Activated CD4-positive, alpha-beta T cell treated with anti-CD3 and anti-CD28 coated beads for 36 hours (primary cell): ENCODE measurements at regions not wholly inside any gene's neighbourhood (a gene's known extent, or its start where the extent isn't known, plus 50 kb on each side); places are given as distances from the start of the nearest gene placed in this dataset.

Experiments
- ATAC-seq: fragments of 200-7000 bp; cut with Tn5 transposase; one replicate; pipeline ENCODE4 v1.10.0; 2021; ENCODE audit warnings: mild to moderate bottlenecking, moderate library complexity
- CTCF ChIA-PET: fragments of 350-600 bp; sonication (Branson Sonifier 250); formaldehyde crosslinking; loops from one replicate; lab custom pipeline; 2021; ENCODE audit warnings: antibody characterized with exemption; lab: Charles Lee
- POLR2A ChIA-PET: fragments of 350-600 bp; sonication (Branson Sonifier 250); formaldehyde crosslinking; loops from one replicate; lab custom pipeline; 2021; ENCODE audit warnings: antibody characterized with exemption, inconsistent platforms; lab: Charles Lee
- DNase-seq: peaks from one replicate; pipeline ENCODE4 v3.0.0-alpha.2; 2020
- H3K27ac Mint-ChIP-seq: one replicate; pipeline ENCODE4 v1.8.0; 2021; ENCODE audit warnings: mixed read lengths
- H3K27me3 Mint-ChIP-seq: one replicate; pipeline ENCODE4 v1.8.0; 2021; ENCODE audit warnings: mixed read lengths
- H3K36me3 Mint-ChIP-seq: one replicate; pipeline ENCODE4 v1.8.0; 2021; ENCODE audit warnings: low read depth, mixed read lengths
- H3K4me1 Mint-ChIP-seq: one replicate; pipeline ENCODE4 v1.8.0; 2021; ENCODE audit warnings: mixed read lengths
- H3K4me3 Mint-ChIP-seq: one replicate; pipeline ENCODE4 v1.8.0; 2021; ENCODE audit warnings: mild to moderate bottlenecking, moderate library complexity, mixed read lengths
- H3K9me3 Mint-ChIP-seq: one replicate; pipeline ENCODE4 v1.8.0; 2021; ENCODE audit warnings: low read depth, mixed read lengths
- intact Hi-C, 2 experiments: fragments of 100-400 bp; cut with DNase I in 1 of 2; cut with micrococcal nuclease in 1 of 2; formaldehyde crosslinking; loops; one replicate each; pipeline versions ENCODE4 v1.14.2 to v1.15.1; 2022 to 2024; cut with DNase I, micrococcal nuclease

- Mint-ChIP-seq H3K4me1 (no peaks in the 10 kb centered on the region), H3K27ac (no peak overlapping the region), H3K27me3 (peaks cover 14% of the 10 kb centered on the region), H3K9me3 (no peaks in the 10 kb centered on the region), H3K4me3 (no peak overlapping the region), H3K36me3 (no peaks in the 10 kb centered on the region)
- intact Hi-C loops: no loop called here
- no peak for ATAC-seq
- ChIA-PET POLR2A (no interaction called here), CTCF (interaction anchor here (0.9 kb wide), 1 partner anchor 21 kb away, joined by 3 read pairs; no protein-coding TSS in a partner anchor)
- DNase-seq: no peak
These were observed 103.4 kb upstream of the USP47 start for GRCh38 chr11:11738370-11738769.

GRCh38 chr11:11735586-11735985 is 106.2 kb upstream of the USP47 start:
- ChIA-PET CTCF (no interaction called here), POLR2A (no interaction called here)
- Mint-ChIP-seq H3K4me3 (no peak overlapping the region), H3K36me3 (no peaks in the 10 kb centered on the region), H3K9me3 (no peaks in the 10 kb centered on the region), H3K4me1 (no peaks in the 10 kb centered on the region), H3K27me3 (peaks cover 10% of the 10 kb centered on the region), H3K27ac (no peak overlapping the region)
- intact Hi-C loops: no loop called here
- no peak for DNase-seq
- ATAC-seq: no peak

GRCh38 chr11:11733246-11733747 is 108.5 kb upstream of the USP47 start:
- POLR2A ChIA-PET: no interaction called here
- intact Hi-C loops: no loop called here
- no peak overlapping the region for H3K27ac Mint-ChIP-seq
- H3K4me1 Mint-ChIP-seq: no peaks in the 10 kb centered on the region
- ATAC-seq: no peak
- CTCF ChIA-PET: interaction anchor here (1.5 kb wide), 1 partner anchor 65 kb away, joined by 3 read pairs; no protein-coding TSS in a partner anchor
- no peaks in the 10 kb centered on the region for H3K9me3 Mint-ChIP-seq
- no peaks in the 10 kb centered on the region for H3K36me3 Mint-ChIP-seq
- DNase-seq: no peak
- no peak overlapping the region for H3K4me3 Mint-ChIP-seq
- H3K27me3 Mint-ChIP-seq: peaks cover 7% of the 10 kb centered on the region

GRCh38 chr11:11732116-11732515 is 109.7 kb upstream of the USP47 start:
- DNase-seq (no peak), ATAC-seq (no peak)
- Mint-ChIP-seq H3K9me3 (no peaks in the 10 kb centered on the region), H3K27ac (no peak overlapping the region), H3K4me3 (no peak overlapping the region), H3K27me3 (peaks cover 7% of the 10 kb centered on the region), H3K4me1 (no peaks in the 10 kb centered on the region), H3K36me3 (no peaks in the 10 kb centered on the region)
- intact Hi-C loops: no loop called here
- ChIA-PET CTCF (interaction anchor here (1.5 kb wide), 1 partner anchor 67 kb away, joined by 3 read pairs; no protein-coding TSS in a partner anchor), POLR2A (no interaction called here)

- CTCF ChIA-PET: no interaction called here
- Mint-ChIP-seq H3K4me1 (no peaks in the 10 kb centered on the region), H3K36me3 (no peaks in the 10 kb centered on the region), H3K4me3 (no peak overlapping the region), H3K27ac (no peak overlapping the region), H3K27me3 (peaks cover 7% of the 10 kb centered on the region), H3K9me3 (no peaks in the 10 kb centered on the region)
- intact Hi-C loops: no loop called here
- DNase-seq (no peak), ATAC-seq (no peak)
- POLR2A ChIA-PET: no interaction called here
These were observed 109.7 kb upstream of the GALNT18 start for GRCh38 chr11:11731311-11732083.

GRCh38 chr11:11728386-11728785 is 106.6 kb upstream of the GALNT18 start:
- Mint-ChIP-seq H3K4me3 (no peak overlapping the region), H3K27me3 (peaks cover 15% of the 10 kb centered on the region), H3K27ac (no peak overlapping the region), H3K4me1 (no peaks in the 10 kb centered on the region), H3K9me3 (no peaks in the 10 kb centered on the region), H3K36me3 (no peaks in the 10 kb centered on the region)
- ChIA-PET POLR2A (no interaction called here), CTCF (no interaction called here)
- intact Hi-C loops: no loop called here
- ATAC-seq (no peak), DNase-seq (no peak)

- intact Hi-C loops: no loop called here
- Mint-ChIP-seq H3K4me1 (no peaks in the 10 kb centered on the region), H3K9me3 (peaks cover 6% of the 10 kb centered on the region), H3K4me3 (no peak overlapping the region), H3K36me3 (no peaks in the 10 kb centered on the region), H3K27ac (no peak overlapping the region), H3K27me3 (peaks cover 22% of the 10 kb centered on the region)
- ChIA-PET CTCF (no interaction called here), POLR2A (no interaction called here)
- ATAC-seq (no peak), DNase-seq (no peak)
These were observed 103.6 kb upstream of the GALNT18 start for GRCh38 chr11:11725438-11725837.

- POLR2A ChIA-PET: no interaction called here
- H3K9me3 Mint-ChIP-seq: peaks cover 6% of the 10 kb centered on the region
- intact Hi-C loops: no loop called here
These were observed 103.2 kb upstream of the GALNT18 start for GRCh38 chr11:11724994-11725393.

GRCh38 chr11:11722861-11723260 is 101.1 kb upstream of the GALNT18 start:
- ATAC-seq (no peak), DNase-seq (no peak)
- Mint-ChIP-seq H3K36me3 (no peaks in the 10 kb centered on the region), H3K9me3 (peaks cover 8% of the 10 kb centered on the region), H3K4me3 (no peak overlapping the region), H3K27me3 (peaks cover 26% of the 10 kb centered on the region), H3K4me1 (no peaks in the 10 kb centered on the region), H3K27ac (no peak overlapping the region)
- POLR2A ChIA-PET: no interaction called here
- CTCF ChIA-PET: no interaction called here
- intact Hi-C loops: no loop called here

More at GRCh38 chr11:11724994-11725393, 103.2 kb upstream of the GALNT18 start:
- no peak overlapping the region for H3K4me3 Mint-ChIP-seq
- no peak for DNase-seq
- ATAC-seq: no peak
- no peaks in the 10 kb centered on the region for H3K36me3 Mint-ChIP-seq
- no peak overlapping the region for H3K27ac Mint-ChIP-seq
- CTCF ChIA-PET: no interaction called here
- H3K27me3 Mint-ChIP-seq: peaks cover 22% of the 10 kb centered on the region
- H3K4me1 Mint-ChIP-seq: no peaks in the 10 kb centered on the region

- intact Hi-C loops: no loop called here
- H3K4me3 Mint-ChIP-seq: no peak overlapping the region
These were observed 100.4 kb upstream of the GALNT18 start for GRCh38 chr11:11722246-11722645.

GRCh38 chr11:11718511-11718910 is 96.7 kb upstream of the GALNT18 start:
- ChIA-PET POLR2A (no interaction called here), CTCF (interaction anchor here (0.7 to 1.1 kb wide), 2 partner anchors 19 to 92 kb away, joined by 3 read pairs; no protein-coding TSS in a partner anchor)
- H3K4me1 Mint-ChIP-seq: no peaks in the 10 kb centered on the region
- no peak overlapping the region for H3K4me3 Mint-ChIP-seq
- peaks cover 14% of the 10 kb centered on the region for H3K9me3 Mint-ChIP-seq
- intact Hi-C loops: no loop called here
- H3K27ac Mint-ChIP-seq: no peak overlapping the region
- H3K36me3 Mint-ChIP-seq: no peaks in the 10 kb centered on the region
- DNase-seq (no peak), ATAC-seq (no peak)
- peaks cover 17% of the 10 kb centered on the region for H3K27me3 Mint-ChIP-seq

More at GRCh38 chr11:11722246-11722645, 100.4 kb upstream of the GALNT18 start:
- Mint-ChIP-seq H3K9me3 (peaks cover 8% of the 10 kb centered on the region), H3K27me3 (peaks cover 26% of the 10 kb centered on the region), H3K27ac (no peak overlapping the region), H3K36me3 (no peaks in the 10 kb centered on the region), H3K4me1 (no peaks in the 10 kb centered on the region)
- ChIA-PET CTCF (no interaction called here), POLR2A (no interaction called here)
- DNase-seq: no peak
- ATAC-seq: no peak
